Non-pigmented ciliary epithelial cell (primary cell): ENCODE measurements at regions not wholly inside any gene's neighbourhood (a gene's known extent, or its start where the extent isn't known, plus 50 kb on each side); places are given as distances from the start of the nearest gene placed in this dataset.
"Not testable (repeated sequence)": the region's sequence is repeated elsewhere in the genome, so short reads cannot be mapped to it uniquely, and the experiment has no call there.

ENCODE experiments used
- DNase-seq: peaks from one replicate; pipeline ENCODE4 v3.0.0-alpha.2; 2010; ENCODE audit warnings: low read depth

- not testable (repeated sequence) for DNase-seq
Measured at GRCh38 chr1:234795711-234796437, 185.9 kb upstream of the IRF2BP2 start.

GRCh38 chr1:234795007-234795406 is 185.0 kb upstream of the IRF2BP2 start:
- DNase-seq, result not testable (repeated sequence)

- not testable (repeated sequence) for DNase-seq
Measured at GRCh38 chr1:234794452-234794851, 184.5 kb upstream of the IRF2BP2 start.

- not testable (repeated sequence) for DNase-seq
Measured at GRCh38 chr1:234793924-234794323, 183.9 kb upstream of the IRF2BP2 start.

- not testable (repeated sequence) for DNase-seq
Measured at GRCh38 chr1:234792221-234792864, 182.4 kb upstream of the IRF2BP2 start.

- DNase-seq, result not testable (repeated sequence)
Measured at GRCh38 chr1:234791615-234792014, 181.6 kb upstream of the IRF2BP2 start.

- DNase-seq, result not testable (repeated sequence)
Measured at GRCh38 chr1:234790333-234790732, 180.4 kb upstream of the IRF2BP2 start.

- not testable (repeated sequence) for DNase-seq
Measured at GRCh38 chr1:234787011-234787584, 177.1 kb upstream of the IRF2BP2 start.

- not testable (repeated sequence) for DNase-seq
Measured at GRCh38 chr1:234785922-234786321, 175.9 kb upstream of the IRF2BP2 start.

- not testable (repeated sequence) for DNase-seq
Measured at GRCh38 chr1:234785471-234785919, 175.5 kb upstream of the IRF2BP2 start.

- not testable (repeated sequence) for DNase-seq
Measured at GRCh38 chr1:234784108-234784507, 174.1 kb upstream of the IRF2BP2 start.

GRCh38 chr1:234782791-234783190 is 172.8 kb upstream of the IRF2BP2 start:
- DNase-seq, result no peak

GRCh38 chr1:234782105-234782751 is 172.2 kb upstream of the IRF2BP2 start:
- no peak for DNase-seq

GRCh38 chr1:234781241-234782065 is 171.5 kb upstream of the IRF2BP2 start:
- no peak for DNase-seq

- DNase-seq, result no peak
Measured at GRCh38 chr1:234780531-234781162, 170.7 kb upstream of the IRF2BP2 start.

GRCh38 chr1:234780112-234780511 is 170.1 kb upstream of the IRF2BP2 start:
- DNase-seq, result no peak

GRCh38 chr1:234779600-234779999 is 169.6 kb upstream of the IRF2BP2 start:
- not testable (repeated sequence) for DNase-seq

- no peak for DNase-seq
Measured at GRCh38 chr1:234779160-234779538, 169.2 kb upstream of the IRF2BP2 start.

- no peak for DNase-seq
Measured at GRCh38 chr1:234778221-234779159, 168.5 kb upstream of the IRF2BP2 start.

GRCh38 chr1:234777856-234778220 is 167.9 kb upstream of the IRF2BP2 start:
- no peak for DNase-seq
